Tibial artery (tissue), 4 donors: ENCODE measurements at regions not wholly inside any gene's neighbourhood (a gene's known extent, or its start where the extent isn't known, plus 50 kb on each side); places are given as distances from the start of the nearest gene placed in this dataset.

Experiments
- DNase-seq, 2 donors: peaks; one replicate each; pipeline ENCODE4 v3.0.0-alpha.2; 2019
- H3K27ac ChIP-seq, 2 donors: fragments of 200-600 bp; sonication (generic) in 1 of 2; 1 replicate in 1 of 2; 2 replicates in 1 of 2; pipeline ENCODE4 v1.5.1; 2018 to 2019; ENCODE audit warnings: mild to moderate bottlenecking in 1 of 2
- H3K27me3 ChIP-seq, 2 donors: fragments of 200-600 bp; sonication (generic) in 1 of 2; one replicate each; pipeline versions ENCODE4 v1.5.1 to v1.6.0; 2016 to 2019
- H3K36me3 ChIP-seq, 3 donors: fragments of 200-600 bp; sonication (generic) in 2 of 3; one replicate each; pipeline ENCODE4 v1.5.1; 2016 to 2019; ENCODE audit warnings: mild to moderate bottlenecking in 2 of 3
- H3K4me1 ChIP-seq, 4 donors: fragments of 200-600 bp; sonication (generic) in 2 of 4; 1 replicate in 3 of 4; 2 replicates in 1 of 4; pipeline ENCODE4 v1.5.1; 2016 to 2019
- H3K4me3 ChIP-seq, 2 donors: fragments of 200-600 bp; sonication (generic) in 1 of 2; 1 replicate in 1 of 2; 2 replicates in 1 of 2; pipeline ENCODE4 v1.5.1; 2018 to 2019; ENCODE audit warnings: mild to moderate bottlenecking in 2 of 2
- H3K9me3 ChIP-seq, 3 donors: fragments of 200-600 bp; sonication (generic) in 1 of 3; one replicate each; pipeline ENCODE4 v1.5.1; 2016 to 2019
- CTCF ChIP-seq, 2 experiments: fragments of 200-600 bp in 1 of 2; fragments of 450-650 bp in 1 of 2; IDR thresholded peaks; one replicate each; pipeline ENCODE4 v1.5.1; 2017 to 2019; ENCODE audit warnings: antibody characterized with exemption in 2 of 2, mild to moderate bottlenecking in 1 of 2, moderate library complexity in 1 of 2
- intact Hi-C: fragments of 100-400 bp; cut with DNase I; formaldehyde crosslinking; loops from one replicate; pipeline ENCODE4 v1.15.0; 2023; ENCODE audit warnings: low total_unique reads

DNA sequence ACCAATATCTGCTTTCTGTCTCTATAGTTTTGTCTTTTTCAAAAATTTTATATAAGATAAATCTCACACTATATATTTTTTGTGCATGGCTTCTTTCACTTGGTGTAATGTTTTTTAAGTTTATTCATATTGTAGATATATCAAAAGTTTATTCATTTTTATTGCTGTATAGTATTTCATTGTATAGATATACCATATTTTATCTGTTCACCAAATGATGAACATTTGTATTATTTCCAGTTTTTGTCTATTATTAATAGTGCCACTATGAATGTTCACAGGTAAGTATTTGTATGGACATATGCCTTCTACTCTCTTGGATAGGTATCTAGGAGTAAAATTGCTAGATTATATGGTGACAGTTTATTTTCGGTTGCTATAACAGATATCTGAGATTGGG, 289.5 kb upstream of the CITED2 start:
- Histone ChIP-seq H3K9me3 (peaks cover 0 to 12% (median 0%) of the 10 kb centered on the region in 3 donors), H3K4me3 (no peak overlapping the region), H3K27ac (no peak overlapping the region), H3K36me3 (no peaks in the 10 kb centered on the region), H3K27me3 (no peaks in the 10 kb centered on the region), H3K4me1 (no peaks in the 10 kb centered on the region)
- TF ChIP-seq CTCF (IDR thresholded peaks at IDR 0.05), result no peak
- DNase-seq, result no peak
- intact Hi-C loops, result no loop called here

DNA sequence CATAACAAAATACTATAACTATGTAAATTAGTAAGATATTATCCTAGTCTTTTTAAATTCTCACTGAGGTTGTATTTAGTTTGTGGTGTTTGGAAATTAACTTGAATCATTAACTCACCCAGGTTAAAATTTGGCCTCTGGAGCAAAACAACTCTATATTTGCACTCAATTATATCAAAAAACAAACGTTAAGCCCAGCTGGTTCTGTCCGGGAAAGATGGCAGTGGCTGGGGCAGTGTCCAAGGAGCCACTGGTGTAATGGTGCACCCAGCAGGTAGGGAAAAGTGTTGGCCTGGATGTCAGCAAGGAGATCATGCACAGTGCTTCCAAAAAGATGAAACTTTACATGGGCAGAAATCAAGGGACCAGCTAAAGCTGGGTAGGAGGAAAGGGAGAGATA, 285.3 kb upstream of the CITED2 start:
- H3K4me1 ChIP-seq, result peaks cover 0 to 3% (median 0%) of the 10 kb centered on the region in 4 donors
- H3K4me3 ChIP-seq, result no peak overlapping the region
- no peak for TF ChIP-seq CTCF (IDR thresholded peaks at IDR 0.05)
- H3K27ac ChIP-seq, result no peak overlapping the region
- H3K36me3 ChIP-seq, result no peaks in the 10 kb centered on the region
- peaks cover 0 to 7% (median 0%) of the 10 kb centered on the region in 3 donors for H3K9me3 ChIP-seq
- intact Hi-C loops, result no loop called here
- H3K27me3 ChIP-seq, result no peaks in the 10 kb centered on the region
- no peak for DNase-seq

DNA sequence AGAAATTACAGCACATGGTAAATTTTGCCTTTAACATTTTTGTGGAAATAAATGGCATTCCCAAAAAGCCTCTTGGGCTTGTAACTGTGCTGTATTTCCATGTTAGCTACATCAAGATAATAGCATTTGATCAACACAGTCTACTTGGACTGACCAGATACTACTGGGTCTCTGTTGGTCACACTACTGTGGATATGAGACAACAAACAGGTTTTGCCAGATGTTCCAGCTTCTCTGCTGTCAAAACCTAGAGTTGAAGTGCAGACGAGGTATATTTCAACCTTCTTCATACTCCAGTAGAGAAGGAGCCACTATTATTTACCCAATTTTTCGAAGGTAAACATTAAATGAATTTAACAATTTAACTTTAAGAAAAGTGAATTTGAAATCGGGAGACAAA, 284.7 kb upstream of the CITED2 start:
- Histone ChIP-seq H3K27ac (no peak overlapping the region), H3K27me3 (no peaks in the 10 kb centered on the region), H3K4me3 (no peak overlapping the region), H3K36me3 (no peaks in the 10 kb centered on the region), H3K4me1 (peaks cover 0 to 3% (median 0%) of the 10 kb centered on the region in 4 donors), H3K9me3 (peaks cover 0 to 2% (median 0%) of the 10 kb centered on the region in 3 donors)
- no peak for DNase-seq
- TF ChIP-seq CTCF (IDR thresholded peaks at IDR 0.05), result no peak
- intact Hi-C loops, result no loop called here

- no peaks in the 10 kb centered on the region for H3K9me3 ChIP-seq
- DNase-seq, result no peak
- peaks cover 0 to 3% (median 0%) of the 10 kb centered on the region in 4 donors for H3K4me1 ChIP-seq
- H3K27me3 ChIP-seq, result no peaks in the 10 kb centered on the region
- intact Hi-C loops, result no loop called here
- no peaks in the 10 kb centered on the region for H3K36me3 ChIP-seq
- TF ChIP-seq CTCF (IDR thresholded peaks at IDR 0.05), result no peak
- no peak overlapping the region for H3K4me3 ChIP-seq
- no peak overlapping the region for H3K27ac ChIP-seq
Measured at GRCh38 chr6:139657119-139657518, 282.7 kb upstream of the CITED2 start.

GRCh38 chr6:139655783-139656705, 281.6 kb upstream of the CITED2 start:
- H3K4me1 ChIP-seq, result peaks cover 0 to 3% (median 0%) of the 10 kb centered on the region in 4 donors
- DNase-seq, result no peak
- no peak overlapping the region for H3K4me3 ChIP-seq
- H3K27ac ChIP-seq, result no peak overlapping the region
- H3K9me3 ChIP-seq, result no peaks in the 10 kb centered on the region
- H3K36me3 ChIP-seq, result no peaks in the 10 kb centered on the region
- H3K27me3 ChIP-seq, result no peaks in the 10 kb centered on the region
- intact Hi-C loops, result no loop called here
- TF ChIP-seq CTCF (IDR thresholded peaks at IDR 0.05), result no peak
